CD14-positive monocyte (primary cell): ENCODE measurements at regions not wholly inside any gene's neighbourhood (a gene's known extent, or its start where the extent isn't known, plus 50 kb on each side); places are given as distances from the start of the nearest gene placed in this dataset.

Experiments
- DNase-seq, 3 donors: peaks; one replicate each; pipeline ENCODE4 v3.0.0-alpha.2; 2011 to 2022
- H2AFZ ChIP-seq: 2 replicates; pipeline ENCODE4 v1.6.0; 2012; ENCODE audit warnings: mild to moderate bottlenecking, low read depth, low read length, inconsistent platforms; ENCODE audit not compliant: insufficient read depth, poor library complexity, severe bottlenecking
- H3K27ac ChIP-seq, 2 donors: 1 replicate in 1 of 2; 2 replicates in 1 of 2; pipeline ENCODE4 v1.5.1; 2012 to 2013; ENCODE audit warnings: low read length in 2 of 2, control low read depth in 1 of 2, inconsistent platforms in 1 of 2, low read depth in 1 of 2, mild to moderate bottlenecking in 1 of 2
- H3K27me3 ChIP-seq, 2 donors: one replicate each; pipeline versions ENCODE4 v1.6.0 to v1.6.1; 2011 to 2013; ENCODE audit warnings: low read length in 2 of 2; ENCODE audit not compliant: control insufficient read depth in 2 of 2, insufficient read depth in 2 of 2
- H3K36me3 ChIP-seq, 2 donors: replicated peaks in 1 of 2; 1 replicate in 1 of 2; 2 replicates in 1 of 2; pipeline versions ENCODE4 v1.5.1 to v1.6.1; 2012 to 2013; ENCODE audit warnings: low read length in 2 of 2, control low read depth in 1 of 2, inconsistent platforms in 1 of 2, mild to moderate bottlenecking in 1 of 2; ENCODE audit not compliant: insufficient read depth in 2 of 2, control insufficient read depth in 1 of 2
- H3K4me1 ChIP-seq, 2 donors: 1 replicate in 1 of 2; 2 replicates in 1 of 2; pipeline versions ENCODE4 v1.5.1 to v1.6.1; 2012 to 2013; ENCODE audit warnings: low read length in 2 of 2, control low read depth in 1 of 2, inconsistent platforms in 1 of 2, mild to moderate bottlenecking in 1 of 2, moderate library complexity in 1 of 2; ENCODE audit not compliant: insufficient read depth in 2 of 2, control insufficient read depth in 1 of 2
- H3K4me2 ChIP-seq: replicated peaks from 2 replicates; pipeline ENCODE3; 2012; ENCODE audit warnings: low read length, moderate library complexity, mild to moderate bottlenecking; ENCODE audit not compliant: poor library complexity, severe bottlenecking; ENCODE audit errors: extremely low read depth
- H3K4me3 ChIP-seq, 3 experiments: fragments of 200-600 bp in 1 of 3; sonication (generic) in 1 of 3; replicated peaks in 1 of 3; 1 replicate in 2 of 3; 2 replicates in 1 of 3; pipeline ENCODE4 v1.5.1; 2011 to 2013; ENCODE audit warnings: low read length in 3 of 3, mild to moderate bottlenecking in 3 of 3, control low read depth in 2 of 3, low read depth in 2 of 3, inconsistent platforms in 1 of 3, moderate library complexity in 1 of 3
- H3K79me2 ChIP-seq: 2 replicates; pipeline ENCODE4 v1.6.0; 2012; ENCODE audit warnings: mild to moderate bottlenecking, control low read depth, inconsistent platforms, low read length, moderate library complexity; ENCODE audit not compliant: insufficient read depth
- H3K9ac ChIP-seq: 2 replicates; pipeline ENCODE4 v1.6.0; 2017; ENCODE audit warnings: low read length, mild to moderate bottlenecking; ENCODE audit not compliant: insufficient read depth, poor library complexity, severe bottlenecking
- H3K9me3 ChIP-seq, 2 donors: replicated peaks in 1 of 2; 1 replicate in 1 of 2; 2 replicates in 1 of 2; pipeline versions ENCODE4 v1.5.1 to v1.6.1; 2012 to 2013; ENCODE audit warnings: low read length in 2 of 2, control low read depth in 1 of 2; ENCODE audit not compliant: control insufficient read depth in 1 of 2, insufficient read depth in 1 of 2
- H4K20me1 ChIP-seq: 2 replicates; pipeline ENCODE4 v1.6.0; 2012; ENCODE audit warnings: mild to moderate bottlenecking, low read length, control low read depth, moderate library complexity; ENCODE audit not compliant: insufficient read depth
- H3K27ac Mint-ChIP-seq, 7 donors: one replicate each; pipeline ENCODE4 v1.8.0; 2020; ENCODE audit warnings: mild to moderate bottlenecking in 7 of 7, mixed read lengths in 7 of 7, moderate library complexity in 6 of 7, inconsistent platforms in 2 of 7
- H3K27me3 Mint-ChIP-seq, 3 donors: one replicate each; pipeline ENCODE4 v1.8.0; 2021 to 2022; ENCODE audit warnings: low read depth in 3 of 3, mild to moderate bottlenecking in 3 of 3, mixed read lengths in 3 of 3, moderate library complexity in 3 of 3, inconsistent platforms in 1 of 3
- H3K36me3 Mint-ChIP-seq, 2 donors: one replicate each; pipeline ENCODE4 v1.8.0; 2020; ENCODE audit warnings: mixed read lengths in 2 of 2, inconsistent platforms in 1 of 2, mild to moderate bottlenecking in 1 of 2
- H3K4me1 Mint-ChIP-seq: one replicate; pipeline ENCODE4 v1.8.0; 2020; ENCODE audit warnings: mild to moderate bottlenecking, mixed read lengths
- H3K4me3 Mint-ChIP-seq, 2 donors: one replicate each; pipeline ENCODE4 v1.8.0; 2020; ENCODE audit warnings: mild to moderate bottlenecking in 2 of 2, mixed read lengths in 2 of 2, moderate library complexity in 1 of 2
- H3K9me3 Mint-ChIP-seq, 7 donors: one replicate each; pipeline ENCODE4 v1.8.0; 2020 to 2022; ENCODE audit warnings: mixed read lengths in 7 of 7, mild to moderate bottlenecking in 6 of 7, moderate library complexity in 6 of 7, inconsistent platforms in 2 of 7
- WGBS: methylation state at CpG from one replicate; pipeline ENCODE4 v1.1.5; 2013; ENCODE audit warnings: missing lambda C conversion rate; ENCODE audit not compliant: insufficient coverage; 5-methylcytosine and 5-hydroxymethylcytosine counted together
- intact Hi-C, 2 donors: fragments of 100-400 bp; cut with micrococcal nuclease; formaldehyde crosslinking; loops; one replicate each; pipeline versions ENCODE4 v1.15.0 to v1.15.1; 2023
- TF ChIP-seq, protein P1 (sequence below): fragments of 200-600 bp; IDR thresholded peaks from one replicate; pipeline ENCODE4 v1.8.0; 2022; ENCODE audit warnings: antibody characterized with exemption, mild to moderate bottlenecking

DNA sequence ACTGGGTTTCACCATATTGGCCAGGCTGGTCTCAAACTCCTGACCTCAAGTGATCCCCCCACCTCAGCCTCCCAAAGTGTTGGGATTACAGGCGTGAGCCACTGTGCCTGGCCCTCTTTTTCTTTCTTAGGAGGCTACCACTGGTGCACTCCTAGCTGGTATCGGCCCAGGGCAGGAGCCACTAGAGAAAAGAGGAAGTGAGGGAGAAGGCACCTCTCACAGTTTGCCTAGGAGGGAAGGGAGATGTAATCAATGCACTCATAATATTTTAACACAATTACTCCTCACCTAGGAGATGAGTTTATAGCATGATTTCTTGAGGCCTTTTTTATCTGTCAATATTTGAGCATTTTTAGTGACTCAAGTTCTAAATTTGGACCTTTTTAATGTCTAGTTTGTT, 189.0 kb upstream of the SOX4 start:
- no peaks in the 10 kb centered on the region for H3K36me3 Mint-ChIP-seq
- Histone ChIP-seq H3K27ac (no peak overlapping the region), H3K9me3 (no peaks in the 10 kb centered on the region), H3K4me2 (no peak overlapping the region), H3K79me2 (no peaks in the 10 kb centered on the region), H3K4me1 (peaks cover 0 to 2% of the 10 kb centered on the region in 2 donors), H3K27me3 (no peaks in the 10 kb centered on the region), H3K9ac (no peak overlapping the region), H2AFZ (no peak overlapping the region), H3K4me3 (no peak overlapping the region), H3K36me3 (no peaks in the 10 kb centered on the region), H4K20me1 (no peaks in the 10 kb centered on the region)
- intact Hi-C loops: no loop called here
- no peak overlapping the region for H3K4me3 Mint-ChIP-seq
- whole genome bisulfite sequencing: no CpG with 5 or more reads among the region's 2 CpGs
- TF ChIP-seq, protein P1, sequence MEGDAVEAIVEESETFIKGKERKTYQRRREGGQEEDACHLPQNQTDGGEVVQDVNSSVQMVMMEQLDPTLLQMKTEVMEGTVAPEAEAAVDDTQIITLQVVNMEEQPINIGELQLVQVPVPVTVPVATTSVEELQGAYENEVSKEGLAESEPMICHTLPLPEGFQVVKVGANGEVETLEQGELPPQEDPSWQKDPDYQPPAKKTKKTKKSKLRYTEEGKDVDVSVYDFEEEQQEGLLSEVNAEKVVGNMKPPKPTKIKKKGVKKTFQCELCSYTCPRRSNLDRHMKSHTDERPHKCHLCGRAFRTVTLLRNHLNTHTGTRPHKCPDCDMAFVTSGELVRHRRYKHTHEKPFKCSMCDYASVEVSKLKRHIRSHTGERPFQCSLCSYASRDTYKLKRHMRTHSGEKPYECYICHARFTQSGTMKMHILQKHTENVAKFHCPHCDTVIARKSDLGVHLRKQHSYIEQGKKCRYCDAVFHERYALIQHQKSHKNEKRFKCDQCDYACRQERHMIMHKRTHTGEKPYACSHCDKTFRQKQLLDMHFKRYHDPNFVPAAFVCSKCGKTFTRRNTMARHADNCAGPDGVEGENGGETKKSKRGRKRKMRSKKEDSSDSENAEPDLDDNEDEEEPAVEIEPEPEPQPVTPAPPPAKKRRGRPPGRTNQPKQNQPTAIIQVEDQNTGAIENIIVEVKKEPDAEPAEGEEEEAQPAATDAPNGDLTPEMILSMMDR: no peak
- H3K27ac Mint-ChIP-seq: no peak overlapping the region
- peaks cover 0 to 7% (median 0%) of the 10 kb centered on the region in 7 donors for H3K9me3 Mint-ChIP-seq
- peaks cover 14% of the 10 kb centered on the region for H3K4me1 Mint-ChIP-seq
- DNase-seq: peak; percentile 2 to 23 (median 18)
- peaks cover 0 to 4% (median 3%) of the 10 kb centered on the region in 3 donors for H3K27me3 Mint-ChIP-seq

DNA sequence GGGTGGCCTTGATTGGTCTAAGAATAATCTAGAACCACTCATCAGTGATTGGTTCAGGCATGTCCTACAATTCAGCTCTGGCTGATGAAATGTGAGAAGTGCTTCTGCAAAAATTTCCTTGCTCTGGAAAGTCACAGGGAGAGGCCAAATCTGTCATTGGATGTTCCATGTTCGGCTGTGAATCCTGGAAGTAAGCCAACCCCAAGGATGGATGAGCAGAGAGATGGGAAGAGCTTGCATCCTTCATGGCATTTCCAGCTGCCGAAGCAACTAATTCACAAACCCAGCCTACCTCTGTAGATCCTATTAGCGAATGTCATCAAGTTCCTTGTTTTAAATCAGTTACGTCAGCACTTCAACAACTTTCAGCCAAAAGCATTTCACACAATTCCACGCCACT, 187.2 kb upstream of the SOX4 start:
- no peak overlapping the region for H3K4me3 Mint-ChIP-seq
- Histone ChIP-seq H3K79me2 (no peaks in the 10 kb centered on the region), H3K4me2 (no peak overlapping the region), H3K27ac (no peak overlapping the region), H3K9me3 (peaks cover 0 to 6% of the 10 kb centered on the region in 2 donors), H2AFZ (no peak overlapping the region), H4K20me1 (no peaks in the 10 kb centered on the region), H3K27me3 (no peaks in the 10 kb centered on the region), H3K9ac (no peak overlapping the region), H3K36me3 (no peaks in the 10 kb centered on the region), H3K4me3 (no peak overlapping the region), H3K4me1 (peaks cover 0 to 2% of the 10 kb centered on the region in 2 donors)
- H3K4me1 Mint-ChIP-seq: peaks cover 14% of the 10 kb centered on the region
- H3K27me3 Mint-ChIP-seq: peaks cover 0 to 4% (median 3%) of the 10 kb centered on the region in 3 donors
- 74% methylated on average over 4 of the region's 5 CpGs for WGBS
- TF ChIP-seq, protein P1: no peak
- H3K36me3 Mint-ChIP-seq: no peaks in the 10 kb centered on the region
- H3K9me3 Mint-ChIP-seq: peaks cover 3 to 18% (median 9%) of the 10 kb centered on the region in 7 donors
- H3K27ac Mint-ChIP-seq: no peak overlapping the region
- intact Hi-C loops: no loop called here
- no peak for DNase-seq
